HS-5 (cell line): ENCODE measurements at regions not wholly inside any gene's neighbourhood (a gene's known extent, or its start where the extent isn't known, plus 50 kb on each side); places are given as distances from the start of the nearest gene placed in this dataset.
"Not testable (repeated sequence)": the region's sequence is repeated elsewhere in the genome, so short reads cannot be mapped to it uniquely, and the experiment has no call there.

Source experiments
- DNase-seq: peaks from one replicate; pipeline ENCODE4 v3.0.0-alpha.2; 2012; ENCODE audit warnings: low read depth

GRCh38 chr5:38645508-38645907 lies 89.1 kb upstream of the LIFR start:
- DNase-seq = no peak

- DNase-seq = no peak
Observed at GRCh38 chr5:38648703-38649291, 92.4 kb upstream of the LIFR start.

GRCh38 chr5:38650540-38650939 lies 94.1 kb upstream of the LIFR start:
- DNase-seq = no peak

- DNase-seq = peak; percentile 24
Observed at GRCh38 chr5:38650946-38651345, 94.5 kb upstream of the LIFR start.

- no peak for DNase-seq
Observed at GRCh38 chr5:38651806-38652205, 95.4 kb upstream of the LIFR start.

- DNase-seq = no peak
Observed at GRCh38 chr5:38653389-38653788, 96.9 kb upstream of the LIFR start.

GRCh38 chr5:38655691-38656090 lies 99.2 kb upstream of the LIFR start:
- DNase-seq = no peak

GRCh38 chr5:38656568-38656967 lies 100.1 kb upstream of the LIFR start:
- DNase-seq = no peak

GRCh38 chr5:38657020-38657419 lies 100.6 kb upstream of the LIFR start:
- no peak for DNase-seq

GRCh38 chr5:38660194-38660668 lies 103.8 kb upstream of the LIFR start:
- DNase-seq = no peak

GRCh38 chr5:38662090-38662489 lies 105.6 kb upstream of the LIFR start:
- DNase-seq = no peak

- DNase-seq = no peak
Observed at GRCh38 chr5:38663249-38663648, 106.8 kb upstream of the LIFR start.

- DNase-seq = peak; percentile 14
Observed at GRCh38 chr5:38666668-38667498, 110.4 kb upstream of the LIFR start.

- no peak for DNase-seq
Observed at GRCh38 chr5:38667499-38667776, 111.0 kb upstream of the LIFR start.

GRCh38 chr5:38669361-38669880 lies 113.0 kb upstream of the LIFR start:
- no peak for DNase-seq

- DNase-seq = no peak
Observed at GRCh38 chr5:38670066-38670465, 113.6 kb upstream of the LIFR start.

GRCh38 chr5:38670878-38671277 lies 114.4 kb upstream of the LIFR start:
- no peak for DNase-seq

- peak; percentile 45 for DNase-seq
Observed at GRCh38 chr5:38672059-38672788, 115.8 kb upstream of the LIFR start.

- peak; percentile 19 for DNase-seq
Observed at GRCh38 chr5:38673671-38674071, 117.2 kb upstream of the LIFR start.

- no peak for DNase-seq
Observed at GRCh38 chr5:38675443-38675842, 119.0 kb upstream of the LIFR start.

- DNase-seq = no peak
Observed at GRCh38 chr5:38677636-38678035, 121.2 kb upstream of the LIFR start.

- no peak for DNase-seq
Observed at GRCh38 chr5:38678076-38678475, 121.6 kb upstream of the LIFR start.

GRCh38 chr5:38678697-38679096 lies 122.3 kb upstream of the LIFR start:
- DNase-seq = not testable (repeated sequence)
